ENCODE measurements at regions not wholly inside any gene's neighbourhood (a gene's known extent, or its start where the extent isn't known, plus 50 kb on each side); places are given as distances from the start of the nearest gene placed in this dataset.

GRCh38 chr4:13875181-13875580, 247.7 kb upstream of the BOD1L1 start:
- no peak overlapping the region for H3K27ac ChIP-seq
- TF ChIP-seq EP300 (IDR thresholded peaks at IDR 0.05) (no peak), CTCF (IDR thresholded peaks at IDR 0.05) (no peak), POLR2AphosphoS5 (IDR thresholded peaks at IDR 0.05) (no peak), POLR2A (IDR thresholded peaks at IDR 0.05) (no peak)
- 71 to 78% methylated on average over 1 of the region's 1 CpG for WGBS, 2 donors
- no peaks in the 10 kb centered on the region for H3K9me3 ChIP-seq
- no peaks in the 10 kb centered on the region for H3K36me3 ChIP-seq
- no peaks in the 10 kb centered on the region for H3K27me3 ChIP-seq
- ATAC-seq (ENCODE audit: low FRiP score in 2 of 2) (no peak), DNase-seq (no peak)
- no peaks in the 10 kb centered on the region for H3K4me1 ChIP-seq
- no peak overlapping the region for H3K4me3 ChIP-seq

GRCh38 chr4:13876131-13876530, 248.6 kb upstream of the BOD1L1 start:
- H3K4me1 ChIP-seq = no peaks in the 10 kb centered on the region
- no peaks in the 10 kb centered on the region for H3K27me3 ChIP-seq
- H3K9me3 ChIP-seq = no peaks in the 10 kb centered on the region
- WGBS, 2 donors = 72 to 75% methylated on average over 3 of the region's 3 CpGs
- no peaks in the 10 kb centered on the region for H3K36me3 ChIP-seq
- no peak overlapping the region for H3K4me3 ChIP-seq
- no peak for TF ChIP-seq EP300 (IDR thresholded peaks at IDR 0.05)
- TF ChIP-seq POLR2AphosphoS5 (IDR thresholded peaks at IDR 0.05) = no peak
- no peak for TF ChIP-seq CTCF (IDR thresholded peaks at IDR 0.05)
- TF ChIP-seq POLR2A (IDR thresholded peaks at IDR 0.05) = no peak
- DNase-seq = no peak
- ATAC-seq (ENCODE audit: low FRiP score in 2 of 2) = no peak
- H3K27ac ChIP-seq = no peak overlapping the region

DNA sequence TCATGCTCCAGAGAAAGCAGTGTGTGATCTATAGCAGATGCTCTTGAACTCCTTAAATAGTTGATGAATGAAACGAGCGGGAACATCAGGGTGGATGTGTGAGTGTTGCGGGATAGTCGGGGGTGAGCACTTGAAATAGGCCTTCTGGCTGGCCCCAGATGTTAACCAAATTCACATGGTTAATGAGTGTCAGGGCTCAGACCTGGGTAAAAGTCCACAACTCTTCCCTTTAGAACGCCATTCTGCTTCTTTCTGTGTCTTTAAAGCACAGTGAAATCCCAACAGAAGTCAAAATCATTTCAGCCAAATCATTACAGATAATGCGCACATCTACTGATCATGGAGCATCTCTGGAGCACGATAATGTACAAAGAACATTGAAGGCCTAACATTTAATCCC, 249.4 kb upstream of the BOD1L1 start:
- no peak for DNase-seq
- Histone ChIP-seq H3K9me3 (no peaks in the 10 kb centered on the region), H3K27ac (no peak overlapping the region), H3K36me3 (no peaks in the 10 kb centered on the region), H3K27me3 (no peaks in the 10 kb centered on the region), H3K4me1 (no peaks in the 10 kb centered on the region), H3K4me3 (no peak overlapping the region)
- 64 to 79% methylated on average over 7 of the region's 7 CpGs for WGBS, 2 donors
- no peak for ATAC-seq (ENCODE audit: low FRiP score in 2 of 2)
- TF ChIP-seq EP300 (IDR thresholded peaks at IDR 0.05) = no peak

- H3K4me3 ChIP-seq = no peak overlapping the region
- no peaks in the 10 kb centered on the region for H3K36me3 ChIP-seq
- no peaks in the 10 kb centered on the region for H3K9me3 ChIP-seq
- no peaks in the 10 kb centered on the region for H3K4me1 ChIP-seq
- ATAC-seq (ENCODE audit: low FRiP score in 2 of 2) (no peak), DNase-seq (no peak)
- TF ChIP-seq POLR2A (IDR thresholded peaks at IDR 0.05) = no peak
- TF ChIP-seq EP300 (IDR thresholded peaks at IDR 0.05) = no peak
- TF ChIP-seq CTCF (IDR thresholded peaks at IDR 0.05) = no peak
- no peak for TF ChIP-seq POLR2AphosphoS5 (IDR thresholded peaks at IDR 0.05)
- no peak overlapping the region for H3K27ac ChIP-seq
- WGBS, 2 donors = 82 to 91% methylated on average over 4 of the region's 4 CpGs
- no peaks in the 10 kb centered on the region for H3K27me3 ChIP-seq
Observed at GRCh38 chr4:13877626-13878025, 250.1 kb upstream of the BOD1L1 start.

- Histone ChIP-seq H3K4me1 (no peaks in the 10 kb centered on the region), H3K9me3 (no peaks in the 10 kb centered on the region), H3K27me3 (no peaks in the 10 kb centered on the region), H3K27ac (no peak overlapping the region), H3K36me3 (no peaks in the 10 kb centered on the region), H3K4me3 (no peak overlapping the region)
- ATAC-seq (ENCODE audit: low FRiP score in 2 of 2) (no peak), DNase-seq (no peak)
- WGBS, 2 donors = 60 to 81% methylated on average over 4 of the region's 4 CpGs
- no peak for TF ChIP-seq CTCF (IDR thresholded peaks at IDR 0.05)
- TF ChIP-seq EP300 (IDR thresholded peaks at IDR 0.05) = no peak
- TF ChIP-seq POLR2A (IDR thresholded peaks at IDR 0.05) = no peak
- TF ChIP-seq POLR2AphosphoS5 (IDR thresholded peaks at IDR 0.05) = no peak
Observed at GRCh38 chr4:13881892-13882291, 254.4 kb upstream of the BOD1L1 start.
